ENCODE measurements at regions not wholly inside any gene's neighbourhood (a gene's known extent, or its start where the extent isn't known, plus 50 kb on each side); places are given as distances from the start of the nearest gene placed in this dataset.

DNA sequence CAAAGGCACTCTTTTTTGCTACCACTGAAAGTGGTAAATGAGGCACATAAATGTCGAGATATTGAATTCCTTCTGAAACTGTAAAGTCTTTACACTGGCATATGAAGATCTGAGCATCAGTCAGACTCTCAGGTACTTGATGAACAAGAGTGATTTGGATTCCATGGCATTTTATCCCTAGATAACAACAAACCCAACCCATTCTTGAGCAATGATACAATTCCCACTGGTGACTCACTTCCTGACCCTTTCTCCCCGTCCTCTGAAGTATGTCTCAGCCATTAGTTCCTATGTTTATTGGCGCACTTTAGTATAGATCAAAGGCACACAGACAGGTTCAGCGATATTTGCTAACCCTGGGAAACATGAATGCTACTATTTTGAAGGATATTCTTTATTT is 147.0 kb upstream of the RBFOX1 start:
- DNase-seq (ENCODE audit: extremely low spot score, insufficient read length, low read depth) (no peak), FAIRE-seq (no peak)

- no peak for FAIRE-seq
Observed at GRCh38 chr16:7185165-7185564, 147.5 kb upstream of the RBFOX1 start.

DNA sequence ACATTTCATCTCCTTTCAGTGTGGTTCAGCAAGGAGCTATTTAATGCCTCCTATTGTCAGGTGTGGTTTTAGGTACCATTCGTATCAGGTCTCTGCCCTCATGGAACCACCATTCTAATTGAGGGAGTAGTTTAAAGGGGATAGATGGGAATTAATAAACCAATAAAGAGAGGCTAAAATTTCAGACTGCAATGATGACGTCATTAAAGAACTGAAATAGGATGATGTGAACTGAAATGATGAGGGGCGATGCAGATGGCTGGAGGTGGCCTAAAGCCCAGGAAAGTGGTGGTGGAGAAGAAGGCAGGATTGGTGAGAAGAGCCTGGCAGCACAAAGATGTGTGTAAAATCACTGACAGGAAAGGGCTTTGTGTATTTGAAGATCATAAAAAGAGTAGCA is 148.9 kb upstream of the RBFOX1 start:
- FAIRE-seq (no peak), DNase-seq (ENCODE audit: extremely low spot score, insufficient read length, low read depth) (no peak)

More at GRCh38 chr16:7185165-7185564, 147.5 kb upstream of the RBFOX1 start:
- DNase-seq (ENCODE audit: extremely low spot score, insufficient read length, low read depth): no peak

DNA sequence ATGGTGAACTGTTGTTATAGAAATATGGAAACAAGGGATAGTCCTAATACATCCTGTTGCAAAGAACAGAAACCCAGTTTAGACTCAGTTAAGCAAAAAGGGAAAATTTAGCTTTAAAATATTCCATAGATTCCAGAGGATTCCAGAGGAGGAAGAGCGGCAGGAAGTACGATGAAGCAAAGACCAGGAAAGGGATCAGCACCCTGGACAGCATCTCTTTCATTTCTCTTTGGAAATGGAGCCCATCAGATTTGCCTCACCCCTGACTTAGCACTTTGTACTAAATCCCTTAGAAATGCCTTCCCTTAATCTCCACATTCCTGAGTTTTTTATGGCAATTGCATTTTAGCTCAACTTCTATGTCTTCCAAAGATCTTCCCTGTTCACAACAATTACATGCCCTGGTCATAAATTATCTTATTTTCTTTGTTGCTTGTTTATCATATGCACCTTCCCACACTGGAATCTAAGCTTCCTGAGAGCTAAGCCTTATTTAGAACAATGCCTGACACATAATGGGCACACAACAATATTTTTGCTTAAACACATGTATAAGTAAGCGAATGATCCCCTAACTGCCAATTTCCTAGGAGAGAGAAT is 150.0 kb upstream of the RBFOX1 start:
- FAIRE-seq: no peak
- DNase-seq (ENCODE audit: extremely low spot score, insufficient read length, low read depth): no peak

DNA sequence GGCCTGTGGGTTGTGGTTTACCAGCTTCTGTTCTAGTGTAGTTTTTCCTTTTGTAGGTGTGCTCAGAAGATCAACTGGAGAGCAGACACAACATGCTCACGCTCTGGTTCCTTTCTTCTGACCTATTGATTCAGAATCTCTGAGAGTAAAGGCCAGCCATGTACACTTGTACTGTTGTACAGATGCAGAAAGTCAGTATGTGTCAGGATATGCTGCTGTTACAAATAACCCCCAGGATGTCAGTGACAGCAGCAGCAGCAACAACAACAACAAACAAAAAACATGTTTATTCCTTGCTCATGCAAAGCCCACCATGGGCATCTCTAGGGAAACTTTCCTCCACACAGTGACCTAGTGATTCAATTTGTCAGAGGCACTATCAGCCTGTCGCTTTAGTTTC is 154.8 kb upstream of the RBFOX1 start:
- DNase-seq (ENCODE audit: extremely low spot score, insufficient read length, low read depth) (no peak), FAIRE-seq (no peak)

DNA sequence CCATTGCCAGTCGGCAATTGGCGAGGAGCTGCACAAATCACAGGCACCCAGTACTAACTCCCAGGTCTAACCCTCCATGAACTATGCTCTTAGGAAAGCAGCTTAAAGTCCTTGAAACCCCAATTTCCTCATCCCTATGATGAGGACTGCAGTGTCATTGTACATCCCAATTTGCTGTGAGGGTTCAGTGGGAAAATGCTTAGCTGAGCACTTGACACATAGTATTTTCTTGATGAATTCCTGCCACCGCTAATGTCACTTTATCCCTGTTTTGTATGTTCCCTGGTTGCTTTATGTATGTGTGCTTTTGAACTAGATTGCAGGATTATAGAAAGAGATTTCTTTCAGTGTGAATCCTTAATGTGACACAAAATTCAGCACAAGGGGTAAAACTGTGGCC is 161.5 kb upstream of the RBFOX1 start:
- FAIRE-seq: no peak
- DNase-seq (ENCODE audit: extremely low spot score, insufficient read length, low read depth): no peak

DNA sequence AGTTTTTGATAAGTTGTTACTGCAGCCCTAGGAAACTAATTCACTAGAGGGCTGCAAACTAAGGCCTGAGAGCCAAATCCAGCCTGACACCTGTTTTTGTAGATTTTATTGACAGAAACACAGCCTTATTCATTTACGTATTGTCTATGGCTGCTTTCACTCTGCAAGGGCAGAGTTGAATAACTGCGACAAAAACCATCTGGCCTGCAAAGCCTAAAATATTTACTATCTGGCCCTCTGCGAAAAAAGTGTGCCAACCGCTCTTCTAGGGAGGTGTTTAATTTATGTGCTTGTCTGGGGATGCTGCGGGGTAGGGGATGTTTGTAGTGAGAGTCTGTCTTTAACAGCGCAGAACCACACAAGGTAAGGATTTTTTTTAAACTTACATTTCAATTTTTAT is 165.0 kb upstream of the RBFOX1 start:
- no peak for DNase-seq (ENCODE audit: extremely low spot score, insufficient read length, low read depth)
- no peak for FAIRE-seq

GRCh38 chr16:7161891-7162290 is 170.8 kb upstream of the RBFOX1 start:
- no peak for DNase-seq (ENCODE audit: extremely low spot score, insufficient read length, low read depth)
- no peak for FAIRE-seq

- no peak for DNase-seq (ENCODE audit: extremely low spot score, insufficient read length, low read depth)
- FAIRE-seq: no peak
Observed at GRCh38 chr16:7160093-7160492, 172.6 kb upstream of the RBFOX1 start.

DNA sequence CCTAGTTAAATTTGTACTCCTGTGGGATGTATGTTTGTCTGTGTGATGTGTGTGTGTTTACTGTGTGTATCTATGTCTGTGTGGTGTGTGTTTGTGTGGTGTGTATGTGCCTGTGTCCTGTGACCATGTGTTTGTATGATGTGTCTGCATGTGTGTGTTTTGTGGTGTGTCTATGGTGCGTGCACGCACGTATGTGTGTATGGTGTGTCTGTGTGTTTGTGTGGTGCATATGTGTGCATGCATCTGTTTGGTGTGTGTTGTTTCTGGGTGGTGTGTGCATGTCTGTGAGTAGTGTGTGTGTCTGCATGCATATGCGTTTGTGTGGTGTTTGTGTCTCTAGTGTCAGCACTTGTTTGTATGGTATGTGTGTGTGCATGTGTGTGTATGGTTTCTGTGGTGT is 174.2 kb upstream of the RBFOX1 start:
- no peak for FAIRE-seq

GRCh38 chr16:7150230-7150629 is 182.4 kb upstream of the RBFOX1 start:
- DNase-seq (ENCODE audit: extremely low spot score, insufficient read length, low read depth) (no peak), FAIRE-seq (no peak)

More for the DNA sequence above, 174.2 kb upstream of the RBFOX1 start:
- DNase-seq (ENCODE audit: extremely low spot score, insufficient read length, low read depth): no peak

DNA sequence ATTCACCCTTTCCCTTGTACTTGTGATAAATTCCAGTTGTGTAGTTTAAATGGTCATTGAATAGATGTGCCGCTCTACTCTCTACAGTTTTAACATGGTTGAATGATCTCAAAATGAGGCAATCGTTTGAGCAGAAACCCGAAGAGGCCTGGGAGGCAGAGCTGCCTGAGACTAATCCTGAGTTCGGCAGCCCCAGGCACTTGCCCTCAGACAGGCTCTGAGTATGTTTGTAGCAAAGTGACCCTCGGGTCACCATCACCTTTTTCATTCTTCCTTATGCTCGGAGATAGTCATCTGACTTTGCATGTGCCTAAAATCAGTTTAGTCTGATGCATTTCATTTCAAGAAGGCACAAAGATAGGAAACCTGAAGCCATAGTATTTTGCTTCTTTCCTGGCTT is 184.0 kb upstream of the RBFOX1 start:
- no peak for FAIRE-seq
- no peak for DNase-seq (ENCODE audit: extremely low spot score, insufficient read length, low read depth)

- DNase-seq (ENCODE audit: extremely low spot score, insufficient read length, low read depth): no peak
- FAIRE-seq: no peak
Observed at GRCh38 chr16:7140899-7141298, 191.7 kb upstream of the RBFOX1 start.

DNA sequence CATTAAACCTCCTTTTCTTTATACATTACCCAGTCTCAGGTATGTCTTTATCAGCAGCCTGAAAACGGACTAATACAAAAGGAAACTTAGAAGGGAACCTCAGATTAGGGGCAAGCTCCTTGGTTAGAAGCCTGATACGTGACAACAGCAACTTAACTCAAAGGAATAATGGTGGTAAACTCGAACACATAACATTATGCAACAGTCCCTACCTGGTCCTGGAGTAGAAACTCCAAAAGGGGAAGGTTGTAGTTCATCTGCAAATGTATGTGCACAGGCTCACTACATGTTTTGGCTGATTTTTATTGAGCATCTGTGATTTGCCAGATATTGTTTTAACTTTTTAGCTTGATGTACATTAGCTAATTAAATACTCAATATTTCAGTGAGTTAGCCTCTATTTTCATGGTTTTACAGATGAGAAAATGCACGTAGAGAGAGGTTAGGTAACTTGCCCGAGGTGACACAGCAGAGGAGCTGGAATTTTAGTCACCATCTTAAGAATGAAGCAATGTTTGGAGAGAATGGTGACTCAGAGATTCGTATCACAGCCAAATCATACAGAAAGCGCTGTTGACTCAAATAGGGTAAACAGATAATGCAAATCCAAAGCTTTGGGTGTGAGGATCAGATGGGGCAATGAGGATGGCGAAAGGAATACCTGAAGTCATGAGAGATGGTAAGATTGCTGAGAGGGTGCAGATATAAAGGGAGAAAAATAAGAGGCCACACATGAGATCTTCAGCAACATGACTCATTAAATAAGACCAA is 194.9 kb upstream of the RBFOX1 start:
- no peak for FAIRE-seq
- DNase-seq (ENCODE audit: extremely low spot score, insufficient read length, low read depth): no peak

- DNase-seq (ENCODE audit: extremely low spot score, insufficient read length, low read depth) (no peak), FAIRE-seq (no peak)
Observed at GRCh38 chr16:7132465-7132864, 200.2 kb upstream of the RBFOX1 start.

DNA sequence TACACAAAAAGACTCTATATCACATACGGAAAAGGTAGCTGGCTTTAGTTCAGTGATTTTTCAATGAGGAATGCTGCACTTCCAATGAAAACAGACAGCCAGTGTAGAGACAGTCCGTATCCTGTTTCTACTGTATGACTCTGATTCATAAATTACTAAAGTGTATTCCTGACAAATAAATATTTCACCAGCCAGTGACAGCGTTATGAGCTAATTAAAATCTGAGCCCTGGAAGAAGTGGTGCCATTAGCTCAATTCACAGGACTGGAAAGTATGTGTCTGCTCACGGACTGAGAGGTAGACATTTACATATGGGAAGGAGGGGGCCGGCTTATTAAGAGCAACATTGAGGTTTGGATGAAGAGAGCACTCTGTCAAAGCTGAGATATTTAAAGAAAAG is 207.9 kb upstream of the RBFOX1 start:
- no peak for FAIRE-seq
- no peak for DNase-seq (ENCODE audit: extremely low spot score, insufficient read length, low read depth)

GRCh38 chr16:7124242-7124641 is 208.4 kb upstream of the RBFOX1 start:
- no peak for FAIRE-seq

DNA sequence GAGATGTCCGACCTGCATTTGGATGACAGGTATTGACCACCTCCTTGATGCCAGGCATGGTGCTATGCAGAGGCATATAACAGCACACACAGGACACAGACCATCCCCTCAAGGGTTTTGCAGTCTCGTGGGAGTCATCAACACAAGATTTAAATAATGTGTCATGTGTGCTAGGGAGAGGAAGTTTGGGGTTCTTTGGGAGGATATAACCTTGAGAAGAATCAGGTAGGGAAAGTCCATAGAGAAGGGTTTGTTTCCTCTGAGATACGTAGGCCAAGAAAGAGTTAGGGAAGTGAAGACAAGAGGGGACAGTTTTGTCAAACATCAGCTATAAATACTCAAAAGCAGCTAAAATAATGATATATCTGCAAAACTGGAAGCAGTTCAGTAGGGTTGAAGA is 215.9 kb upstream of the RBFOX1 start:
- FAIRE-seq (no peak), DNase-seq (ENCODE audit: extremely low spot score, insufficient read length, low read depth) (no peak)

More at GRCh38 chr16:7124242-7124641, 208.4 kb upstream of the RBFOX1 start:
- no peak for DNase-seq (ENCODE audit: extremely low spot score, insufficient read length, low read depth)

DNA sequence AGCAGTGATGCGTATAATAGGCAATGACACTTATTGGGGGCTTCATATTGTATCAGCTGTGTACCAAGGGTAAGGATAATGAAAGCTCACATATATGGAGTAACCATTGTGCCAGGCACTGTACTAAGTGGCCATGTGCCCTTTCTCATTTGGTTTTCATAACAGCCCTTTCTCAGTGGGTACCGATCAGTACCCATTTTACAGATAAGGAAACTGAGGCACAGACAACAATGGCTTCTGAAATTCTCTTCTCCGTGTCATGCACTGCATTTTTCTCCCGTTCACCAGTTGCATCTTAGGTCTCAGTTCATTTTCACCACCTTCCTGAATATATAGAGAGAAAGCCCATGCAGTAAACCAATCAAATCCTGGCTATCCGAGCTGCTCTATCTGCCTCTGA is 216.7 kb upstream of the RBFOX1 start:
- no peak for FAIRE-seq
- DNase-seq (ENCODE audit: extremely low spot score, insufficient read length, low read depth): no peak

- no peak for FAIRE-seq
- no peak for DNase-seq (ENCODE audit: extremely low spot score, insufficient read length, low read depth)
Observed at GRCh38 chr16:7113949-7114348, 218.7 kb upstream of the RBFOX1 start.

- DNase-seq (ENCODE audit: extremely low spot score, insufficient read length, low read depth): no peak
- FAIRE-seq: no peak
Observed at GRCh38 chr16:7113395-7113794, 219.2 kb upstream of the RBFOX1 start.

GRCh38 chr16:7111265-7111664 is 221.4 kb upstream of the RBFOX1 start:
- FAIRE-seq (no peak), DNase-seq (ENCODE audit: extremely low spot score, insufficient read length, low read depth) (no peak)
